ENCODE measurements at regions not wholly inside any gene's neighbourhood (a gene's known extent, or its start where the extent isn't known, plus 50 kb on each side); places are given as distances from the start of the nearest gene placed in this dataset.

- TF ChIP-seq PBX2 (CRISPR knock-in tag; IDR thresholded peaks at IDR 0.05; ENCODE audit: low read depth) (no peak), PBX2 (tag; conservative IDR thresholded peaks at IDR 0.05; ENCODE audit: low read depth) (peak; percentile 97), TAF1 (IDR thresholded peaks at IDR 0.05; ENCODE audit: control insufficient read depth, extremely low read depth, insufficient read depth, low read length, severe bottlenecking) (no peak), ZNF3 (CRISPR knock-in tag; IDR thresholded peaks at IDR 0.05) (no peak), USF1 (CRISPR knock-in tag; IDR thresholded peaks at IDR 0.05) (no peak), ZBTB34 (CRISPR knock-in tag; IDR thresholded peaks at IDR 0.05) (no peak), DPF2 (IDR thresholded peaks at IDR 0.05) (0 out of 2 replicates have a peak, but pooled peaks have one; percentile 9), RCOR1 (IDR thresholded peaks at IDR 0.05; ENCODE audit: borderline replicate concordance in 1 of 2, low read depth in 2 of 2, low read length in 2 of 2) (peak in 1 of 2 experiments; percentile 54; a peak in 1 of 4 replicates), PTBP1 (IDR thresholded peaks at IDR 0.05; ENCODE audit: low read depth, low read length) (no peak), SRSF9 (IDR thresholded peaks at IDR 0.05; ENCODE audit: borderline replicate concordance, low read depth, low read length) (no peak), ZNF764 (CRISPR knock-in tag; IDR thresholded peaks at IDR 0.05; ENCODE audit: low read depth) (no peak), WHSC1 (IDR thresholded peaks at IDR 0.05; ENCODE audit: low read length) (no peak), E2F6 (IDR thresholded peaks at IDR 0.05; ENCODE audit: borderline replicate concordance in 1 of 2, extremely low read depth in 1 of 2, insufficient read depth in 1 of 2, insufficient read length in 1 of 2, low read depth in 1 of 2, low read length in 1 of 2, poor library complexity in 1 of 2, severe bottlenecking in 1 of 2) (peak in 1 of 2 experiments; percentile 35), FOXA3 (CRISPR knock-in tag; conservative IDR thresholded peaks at IDR 0.05 in 1 of 2, IDR thresholded peaks at IDR 0.05 in 1 of 2) (peak in 1 of 2 experiments; percentile 66; a peak in 2 of 4 replicates), TGIF2 (CRISPR knock-in tag; IDR thresholded peaks at IDR 0.05) (no peak), DDX20 (tag; IDR thresholded peaks at IDR 0.05; ENCODE audit: low read depth) (no peak), UBTF (IDR thresholded peaks at IDR 0.05; ENCODE audit: borderline replicate concordance in 1 of 2, low read depth in 2 of 2, low read length in 2 of 2) (no peak)
These were observed 169.4 kb upstream of the TAB2 start (continued) for GRCh38 chr6:149147938-149148718.
